Right atrium auricular region (tissue), 2 donors: ENCODE measurements at regions not wholly inside any gene's neighbourhood (a gene's known extent, or its start where the extent isn't known, plus 50 kb on each side); places are given as distances from the start of the nearest gene placed in this dataset.

Source experiments
- DNase-seq: peaks from one replicate; pipeline ENCODE4 v3.0.0-alpha.2; 2019; ENCODE audit warnings: low spot score
- H3K27ac ChIP-seq, 2 donors: fragments of 200-600 bp; sonication (generic); 1 replicate in 1 of 2; 2 replicates in 1 of 2; pipeline ENCODE4 v1.5.1; 2016 to 2019
- H3K27me3 ChIP-seq, 2 donors: fragments of 200-600 bp; sonication (generic); one replicate each; pipeline versions ENCODE4 v1.5.1 to v1.6.0; 2017 to 2019
- H3K36me3 ChIP-seq: fragments of 200-600 bp; sonication (generic); one replicate; pipeline ENCODE4 v1.5.1; 2016
- H3K4me1 ChIP-seq, 2 donors: fragments of 200-600 bp; sonication (generic); one replicate each; pipeline versions ENCODE4 v1.5.1 to v1.6.0; 2017 to 2019
- H3K4me3 ChIP-seq, 2 donors: fragments of 200-600 bp; sonication (generic); 1 replicate in 1 of 2; 2 replicates in 1 of 2; pipeline ENCODE4 v1.5.1; 2017 to 2019; ENCODE audit warnings: mild to moderate bottlenecking in 1 of 2, moderate library complexity in 1 of 2
- H3K9me3 ChIP-seq, 2 donors: fragments of 200-600 bp; sonication (generic); one replicate each; pipeline ENCODE4 v1.5.1; 2019
- CTCF ChIP-seq, 2 donors: fragments of 200-600 bp; sonication (generic); IDR thresholded peaks; one replicate each; pipeline ENCODE4 v1.5.1; 2019; ENCODE audit warnings: antibody characterized with exemption in 2 of 2

GRCh38 chr1:97999320-97999719 lies 78.5 kb upstream of the DPYD start:
- Histone ChIP-seq H3K9me3 (no peaks in the 10 kb centered on the region), H3K36me3 (no peaks in the 10 kb centered on the region), H3K4me1 (no peaks in the 10 kb centered on the region), H3K27me3 (no peaks in the 10 kb centered on the region), H3K27ac (no peak overlapping the region), H3K4me3 (no peak overlapping the region)
- no peak for DNase-seq
- no peak for TF ChIP-seq CTCF (IDR thresholded peaks at IDR 0.05)

- Histone ChIP-seq H3K9me3 (no peaks in the 10 kb centered on the region), H3K4me3 (no peak overlapping the region), H3K4me1 (no peaks in the 10 kb centered on the region), H3K27ac (no peak overlapping the region), H3K27me3 (no peaks in the 10 kb centered on the region), H3K36me3 (no peaks in the 10 kb centered on the region)
- no peak for TF ChIP-seq CTCF (IDR thresholded peaks at IDR 0.05)
- no peak for DNase-seq
Measured at GRCh38 chr1:97996880-97997279, 76.0 kb upstream of the DPYD start.

GRCh38 chr1:97989094-97989680 lies 68.4 kb upstream of the DPYD start:
- Histone ChIP-seq H3K27me3 (no peaks in the 10 kb centered on the region), H3K27ac (no peak overlapping the region), H3K36me3 (no peaks in the 10 kb centered on the region), H3K4me3 (no peak overlapping the region), H3K4me1 (no peaks in the 10 kb centered on the region), H3K9me3 (no peaks in the 10 kb centered on the region)
- TF ChIP-seq CTCF (IDR thresholded peaks at IDR 0.05) = no peak
- DNase-seq = no peak

- Histone ChIP-seq H3K27me3 (no peaks in the 10 kb centered on the region), H3K9me3 (no peaks in the 10 kb centered on the region), H3K36me3 (no peaks in the 10 kb centered on the region), H3K27ac (no peak overlapping the region), H3K4me1 (no peaks in the 10 kb centered on the region), H3K4me3 (no peak overlapping the region)
- no peak for DNase-seq
- no peak for TF ChIP-seq CTCF (IDR thresholded peaks at IDR 0.05)
Measured at GRCh38 chr1:97986041-97987005, 65.5 kb upstream of the DPYD start.

- H3K36me3 ChIP-seq = no peaks in the 10 kb centered on the region
- H3K4me3 ChIP-seq = no peak overlapping the region
- H3K4me1 ChIP-seq = no peaks in the 10 kb centered on the region
- no peaks in the 10 kb centered on the region for H3K9me3 ChIP-seq
- no peak overlapping the region for H3K27ac ChIP-seq
- no peaks in the 10 kb centered on the region for H3K27me3 ChIP-seq
- DNase-seq = no peak
- TF ChIP-seq CTCF (IDR thresholded peaks at IDR 0.05) = no peak
Measured at GRCh38 chr1:97983126-97983525, 62.3 kb upstream of the DPYD start.
